ENCODE measurements at regions not wholly inside any gene's neighbourhood (a gene's known extent, or its start where the extent isn't known, plus 50 kb on each side); places are given as distances from the start of the nearest gene placed in this dataset.

GRCh38 chr4:23594125-23594524 is 295.7 kb downstream of the PPARGC1A start:
- TF ChIP-seq, protein P1, sequence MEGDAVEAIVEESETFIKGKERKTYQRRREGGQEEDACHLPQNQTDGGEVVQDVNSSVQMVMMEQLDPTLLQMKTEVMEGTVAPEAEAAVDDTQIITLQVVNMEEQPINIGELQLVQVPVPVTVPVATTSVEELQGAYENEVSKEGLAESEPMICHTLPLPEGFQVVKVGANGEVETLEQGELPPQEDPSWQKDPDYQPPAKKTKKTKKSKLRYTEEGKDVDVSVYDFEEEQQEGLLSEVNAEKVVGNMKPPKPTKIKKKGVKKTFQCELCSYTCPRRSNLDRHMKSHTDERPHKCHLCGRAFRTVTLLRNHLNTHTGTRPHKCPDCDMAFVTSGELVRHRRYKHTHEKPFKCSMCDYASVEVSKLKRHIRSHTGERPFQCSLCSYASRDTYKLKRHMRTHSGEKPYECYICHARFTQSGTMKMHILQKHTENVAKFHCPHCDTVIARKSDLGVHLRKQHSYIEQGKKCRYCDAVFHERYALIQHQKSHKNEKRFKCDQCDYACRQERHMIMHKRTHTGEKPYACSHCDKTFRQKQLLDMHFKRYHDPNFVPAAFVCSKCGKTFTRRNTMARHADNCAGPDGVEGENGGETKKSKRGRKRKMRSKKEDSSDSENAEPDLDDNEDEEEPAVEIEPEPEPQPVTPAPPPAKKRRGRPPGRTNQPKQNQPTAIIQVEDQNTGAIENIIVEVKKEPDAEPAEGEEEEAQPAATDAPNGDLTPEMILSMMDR (IDR thresholded peaks at IDR 0.05; ENCODE audit: low read depth, low read length, poor library complexity, severe bottlenecking): no peak
- TF ChIP-seq EZH2phosphoT487 (IDR thresholded peaks at IDR 0.05; ENCODE audit: borderline replicate concordance, low read length): no peak
